OCI-LY3 (cell line): ENCODE measurements at regions not wholly inside any gene's neighbourhood (a gene's known extent, or its start where the extent isn't known, plus 50 kb on each side); places are given as distances from the start of the nearest gene placed in this dataset.

Experiments
- H2AFZ ChIP-seq: fragments of 200-600, 300-600 bp; shearing (Covaris generic); 2 replicates; pipeline ENCODE4 v1.6.0; 2014; ENCODE audit warnings: antibody characterized with exemption, low read depth, low read length
- H3K27ac ChIP-seq: fragments of 200-600, 300-600 bp; sonication (generic); 2 replicates; pipeline ENCODE4 v1.5.1; 2014; ENCODE audit warnings: mild to moderate bottlenecking, low read length, moderate library complexity, mixed read lengths
- H3K27me3 ChIP-seq: fragments of 200-600, 300-600 bp; sonication (generic); 2 replicates; pipeline ENCODE4 v1.6.1; 2014; ENCODE audit warnings: low read depth, low read length, mixed read lengths
- H3K36me3 ChIP-seq: fragments of 200-600, 300-600 bp; sonication (generic); replicated peaks from 2 replicates; pipeline ENCODE3; 2014; ENCODE audit warnings: low read depth, low read length, mixed read lengths
- H3K4me1 ChIP-seq: fragments of 300-600, 200-600 bp; sonication (generic); 2 replicates; pipeline ENCODE4 v1.6.1; 2014; ENCODE audit warnings: low read length, mixed read lengths
- H3K4me2 ChIP-seq: fragments of 200-600, 300-600 bp; sonication (generic); 2 replicates; pipeline ENCODE4 v1.6.1; 2014; ENCODE audit warnings: low read length, mixed read lengths
- H3K4me3 ChIP-seq: fragments of 300-600, 200-600 bp; sonication (generic); 2 replicates; pipeline ENCODE4 v1.5.1; 2014; ENCODE audit warnings: antibody characterized with exemption, mild to moderate bottlenecking, low read length, moderate library complexity
- H3K79me2 ChIP-seq: fragments of 300-600, 200-600 bp; shearing (Covaris generic); 2 replicates; pipeline ENCODE4 v1.6.1; 2014; ENCODE audit warnings: mild to moderate bottlenecking, low read length, mixed read lengths
- H3K9ac ChIP-seq: fragments of 300-600, 200-600 bp; shearing (Covaris generic); 2 replicates; pipeline ENCODE4 v1.6.0; 2014; ENCODE audit warnings: mild to moderate bottlenecking, low read length, moderate library complexity
- H3K9me3 ChIP-seq: fragments of 200-600, 300-600 bp; shearing (Covaris generic); 2 replicates; pipeline ENCODE4 v1.6.1; 2014; ENCODE audit warnings: low read length, mixed read lengths; ENCODE audit not compliant: insufficient read depth
- H4K20me1 ChIP-seq: fragments of 200-600, 300-600 bp; sonication (generic); 2 replicates; pipeline ENCODE4 v1.6.1; 2016; ENCODE audit warnings: low read length, mixed read lengths; ENCODE audit not compliant: insufficient read depth
- CTCF ChIP-seq: fragments of 200-600, 300-600 bp; sonication (generic); IDR thresholded peaks from 2 replicates; pipeline ENCODE4 v1.5.1; 2014; ENCODE audit warnings: antibody characterized with exemption, low read length, low read depth
- EZH2phosphoT487 ChIP-seq: fragments of 200-600 bp; shearing (Covaris generic); IDR thresholded peaks from 2 replicates; pipeline ENCODE4 v1.6.1; 2018; ENCODE audit warnings: antibody characterized with exemption, mixed run types, low read depth

GRCh38 chr4:4666187-4666586, 124.3 kb upstream of the STX18 start:
- Histone ChIP-seq H3K9me3 (no peaks in the 10 kb centered on the region), H2AFZ (no peak overlapping the region), H3K36me3 (no peaks in the 10 kb centered on the region), H3K79me2 (no peaks in the 10 kb centered on the region), H3K4me3 (no peak overlapping the region), H3K4me1 (peaks cover 21% of the 10 kb centered on the region), H4K20me1 (no peaks in the 10 kb centered on the region; the same call in 1 of the 2 replicates), H3K9ac (no peak overlapping the region), H3K27ac (no peak overlapping the region), H3K4me2 (no peak overlapping the region), H3K27me3 (no peaks in the 10 kb centered on the region)
- TF ChIP-seq CTCF (no peak), EZH2phosphoT487 (no peak)

GRCh38 chr4:4664234-4664633, 122.4 kb upstream of the STX18 start:
- Histone ChIP-seq H3K9ac (no peak overlapping the region), H4K20me1 (no peaks in the 10 kb centered on the region; the same call in 1 of the 2 replicates), H3K4me3 (no peak overlapping the region), H3K36me3 (no peaks in the 10 kb centered on the region), H3K27ac (no peak overlapping the region), H3K79me2 (no peaks in the 10 kb centered on the region), H3K4me2 (no peak overlapping the region), H3K27me3 (no peaks in the 10 kb centered on the region), H3K9me3 (no peaks in the 10 kb centered on the region), H2AFZ (no peak overlapping the region), H3K4me1 (peaks cover 12% of the 10 kb centered on the region)
- no peak for TF ChIP-seq EZH2phosphoT487
- TF ChIP-seq CTCF, result no peak

- H3K4me2 ChIP-seq, result no peak overlapping the region
- no peaks in the 10 kb centered on the region for H3K79me2 ChIP-seq
- H4K20me1 ChIP-seq, result no peaks in the 10 kb centered on the region
- H3K9me3 ChIP-seq, result no peaks in the 10 kb centered on the region
- H2AFZ ChIP-seq, result no peak overlapping the region
- H3K27ac ChIP-seq, result no peak overlapping the region
- no peak overlapping the region for H3K9ac ChIP-seq
- TF ChIP-seq CTCF (no peak), EZH2phosphoT487 (no peak)
- H3K36me3 ChIP-seq, result no peaks in the 10 kb centered on the region
- no peaks in the 10 kb centered on the region for H3K4me1 ChIP-seq
- H3K27me3 ChIP-seq, result no peaks in the 10 kb centered on the region
- no peak overlapping the region for H3K4me3 ChIP-seq
These were observed 121.2 kb upstream of the STX18 start for GRCh38 chr4:4663028-4663427.

- no peak overlapping the region for H3K27ac ChIP-seq
- H2AFZ ChIP-seq, result no peak overlapping the region
- H3K4me3 ChIP-seq, result no peak overlapping the region
- no peaks in the 10 kb centered on the region for H3K27me3 ChIP-seq
- H3K4me1 ChIP-seq, result no peaks in the 10 kb centered on the region
- H3K9me3 ChIP-seq, result no peaks in the 10 kb centered on the region
- TF ChIP-seq EZH2phosphoT487, result no peak
- TF ChIP-seq CTCF, result no peak
- H4K20me1 ChIP-seq, result no peaks in the 10 kb centered on the region
- H3K4me2 ChIP-seq, result no peak overlapping the region
- no peaks in the 10 kb centered on the region for H3K36me3 ChIP-seq
- no peaks in the 10 kb centered on the region for H3K79me2 ChIP-seq
- no peak overlapping the region for H3K9ac ChIP-seq
These were observed 120.4 kb upstream of the STX18 start for GRCh38 chr4:4662230-4662629.
